NCI-H446 (cell line): ENCODE measurements at regions not wholly inside any gene's neighbourhood (a gene's known extent, or its start where the extent isn't known, plus 50 kb on each side); places are given as distances from the start of the nearest gene placed in this dataset.
"Not testable (repeated sequence)": the region's sequence is repeated elsewhere in the genome, so short reads cannot be mapped to it uniquely, and the experiment has no call there.

Experiments
- DNase-seq, 2 experiments: peaks; one replicate each; lab custom pipeline; 2025; lab: John Stamatoyannopoulos, UW

DNA sequence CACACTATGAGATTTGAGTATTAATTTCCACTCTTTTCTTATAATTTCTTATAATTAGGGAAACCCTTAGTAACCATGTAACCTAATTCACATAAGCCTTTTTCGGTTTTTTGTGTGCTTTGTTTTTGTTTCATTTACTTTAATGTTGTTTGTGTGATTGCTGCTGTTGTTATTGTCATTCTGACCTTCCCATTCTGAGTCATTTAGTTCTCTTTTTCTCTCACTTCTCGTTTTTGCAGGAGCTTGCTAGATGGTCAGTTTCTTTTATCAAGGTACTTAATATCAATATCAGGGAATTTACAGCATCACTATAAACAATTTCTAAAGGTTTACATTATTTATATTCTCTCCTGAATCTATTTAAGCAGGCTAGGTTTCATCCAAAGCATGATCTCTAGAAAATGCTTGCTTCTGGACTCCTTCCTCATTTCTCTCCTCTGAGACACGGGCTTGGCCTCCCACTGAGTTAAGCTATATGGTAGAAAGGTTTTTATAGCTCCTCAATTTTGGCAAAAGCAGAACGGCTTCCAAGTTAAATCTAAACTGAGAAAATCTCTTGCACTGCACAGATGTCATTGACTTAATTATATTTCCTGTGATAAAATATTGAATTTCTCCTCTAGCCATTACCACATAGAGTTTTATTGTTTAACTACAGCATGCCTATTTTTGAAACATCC is 534.2 kb downstream of the NSUN3 start:
- DNase-seq, result no peak

DNA sequence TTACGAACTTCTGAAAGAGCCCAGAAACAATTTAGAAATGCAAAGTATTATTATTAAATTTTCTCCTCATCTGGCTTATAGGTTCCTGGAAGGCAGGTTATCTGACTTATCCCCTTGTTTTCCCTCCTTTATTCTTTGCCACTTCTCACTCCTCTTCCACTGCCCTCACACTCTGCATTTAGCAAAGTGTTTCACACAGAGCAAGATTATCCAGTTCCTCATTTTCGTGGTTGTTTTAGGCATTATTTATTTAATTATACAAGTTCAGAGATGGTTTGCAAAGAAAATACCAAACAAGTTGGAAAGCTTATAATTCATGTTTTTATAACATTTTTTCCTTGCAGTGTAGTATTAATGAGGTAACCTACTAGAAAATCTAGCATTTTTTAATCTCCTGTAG is 544.9 kb downstream of the NSUN3 start:
- no peak for DNase-seq

DNA sequence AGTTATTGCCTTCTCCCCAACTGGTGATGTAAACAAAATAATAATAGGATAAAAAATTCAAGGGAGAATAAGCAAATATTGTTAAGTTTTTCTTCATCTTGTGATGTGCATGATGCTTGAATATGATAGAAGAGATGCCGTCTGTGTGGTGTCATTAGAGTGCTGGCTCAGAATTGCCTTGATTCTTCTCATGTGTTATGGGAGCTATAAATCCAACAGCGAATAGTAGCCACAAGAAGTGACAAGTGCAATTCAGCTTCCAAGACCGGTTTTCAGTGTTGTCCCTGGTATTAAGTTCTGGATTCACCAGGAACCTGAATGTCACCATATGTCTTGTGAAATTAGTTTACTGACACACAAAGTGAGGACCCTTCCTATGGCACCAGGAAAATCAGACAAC is 547.0 kb downstream of the NSUN3 start:
- DNase-seq, result no peak

DNA sequence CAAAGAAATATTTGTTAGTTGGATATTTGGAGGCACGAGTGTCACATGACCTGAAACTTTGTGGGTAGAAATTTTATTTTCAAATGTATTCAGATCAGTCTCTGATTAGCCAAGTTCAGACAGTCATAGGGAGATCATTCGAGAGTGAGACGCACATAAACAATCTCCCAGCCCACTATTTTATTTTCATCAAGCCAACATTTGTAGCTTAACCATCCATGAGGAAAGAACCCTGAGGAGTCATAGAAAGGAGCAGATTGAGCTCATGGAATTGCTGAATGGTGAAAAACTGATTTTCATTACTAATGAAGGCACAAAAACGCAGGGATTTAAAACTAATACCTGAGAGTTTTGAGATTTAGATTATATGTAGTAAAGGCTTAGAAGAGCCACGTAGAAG is 548.7 kb downstream of the NSUN3 start:
- DNase-seq, result no peak

DNA sequence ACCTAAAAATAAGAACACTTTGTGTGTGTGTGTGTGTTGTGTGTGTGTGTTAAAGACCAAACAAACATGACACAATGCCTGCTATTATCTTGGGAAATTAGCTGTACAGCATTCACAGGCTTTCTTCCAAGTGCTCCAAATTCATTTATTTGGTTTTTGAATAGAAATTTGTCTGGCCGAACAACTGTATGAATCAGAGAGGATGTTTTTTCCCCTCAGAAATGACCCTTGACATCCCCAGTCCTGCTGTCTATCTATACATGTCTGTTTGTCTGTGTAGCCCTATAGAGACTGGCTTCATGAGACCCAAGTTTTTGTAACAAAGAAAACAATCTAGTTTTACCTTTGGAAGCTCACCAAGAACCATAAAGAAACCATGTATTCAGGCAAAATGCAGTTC is 549.8 kb downstream of the NSUN3 start:
- DNase-seq, result no peak

DNA sequence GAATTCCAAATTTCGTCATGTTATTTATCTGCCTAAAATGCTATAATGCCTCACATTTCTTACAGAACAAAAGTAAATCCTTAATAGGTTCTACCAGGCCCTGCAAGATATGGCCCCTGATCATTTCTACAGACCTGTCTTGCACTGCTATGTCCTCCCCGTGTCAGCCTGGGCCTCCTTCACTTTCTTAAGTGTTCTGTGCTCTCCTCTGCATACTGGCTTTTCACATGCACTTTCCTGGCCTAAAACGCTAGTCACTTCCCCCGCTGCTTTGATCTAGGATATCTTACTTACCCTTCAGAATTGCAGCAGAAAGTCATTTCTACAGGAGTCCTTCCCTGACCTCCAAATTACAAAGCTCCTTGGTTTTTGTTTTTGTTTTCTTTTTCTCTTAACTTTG is 551.3 kb downstream of the NSUN3 start:
- no peak for DNase-seq

DNA sequence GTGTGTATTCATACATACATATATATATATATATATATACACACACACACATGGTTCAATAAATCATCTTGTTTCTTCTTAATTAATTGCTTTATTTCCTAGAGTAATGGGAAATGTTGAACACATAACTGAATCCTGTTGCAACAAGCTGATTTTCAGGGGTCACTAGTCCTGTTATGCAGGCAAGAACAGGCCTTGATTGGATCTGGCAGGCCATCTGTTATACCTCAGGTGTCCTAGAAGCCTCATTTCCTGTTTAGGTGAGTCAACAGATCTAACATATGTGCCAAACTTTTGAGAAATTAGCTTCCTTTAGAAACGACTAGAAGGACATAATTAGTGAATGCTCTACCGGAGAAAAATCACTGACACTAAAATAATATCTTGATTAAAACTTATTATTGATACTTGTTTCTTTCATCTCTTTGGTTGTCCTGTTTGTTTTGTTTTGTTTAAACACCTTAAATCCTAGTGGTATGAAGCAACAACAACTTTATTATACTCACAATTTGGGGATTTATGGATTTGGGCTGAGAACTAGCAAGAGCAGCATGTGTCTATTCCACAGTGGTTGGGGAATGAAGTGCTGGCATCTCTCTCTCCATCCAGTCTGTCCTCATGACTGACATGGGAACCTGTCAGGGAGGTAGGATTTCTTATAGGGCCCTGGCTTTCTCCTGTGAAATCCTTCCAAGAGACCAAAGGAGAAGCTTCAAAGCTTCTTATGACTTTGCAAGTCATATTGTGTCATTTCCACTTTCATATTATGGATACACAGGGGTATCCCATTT is 552.6 kb downstream of the NSUN3 start:
- DNase-seq, result no peak

DNA sequence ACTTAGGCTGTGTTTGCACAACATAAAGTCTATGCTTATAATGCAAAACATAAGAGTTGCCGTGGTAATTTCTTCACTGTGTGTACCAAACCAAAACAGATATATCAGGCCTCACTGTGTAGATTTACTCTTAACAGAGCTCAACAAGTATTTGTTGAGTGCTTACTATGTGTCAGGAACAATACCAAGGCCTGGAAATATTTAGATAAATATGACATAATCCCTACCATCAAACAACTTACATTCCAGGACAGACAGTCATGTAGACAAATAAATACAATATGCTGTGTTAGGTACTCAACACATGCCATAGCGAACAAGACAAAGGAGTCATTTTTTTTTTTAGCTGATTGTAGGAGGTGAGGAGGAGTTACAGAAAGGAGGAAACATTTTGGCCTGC is 554.0 kb downstream of the NSUN3 start:
- no peak for DNase-seq

DNA sequence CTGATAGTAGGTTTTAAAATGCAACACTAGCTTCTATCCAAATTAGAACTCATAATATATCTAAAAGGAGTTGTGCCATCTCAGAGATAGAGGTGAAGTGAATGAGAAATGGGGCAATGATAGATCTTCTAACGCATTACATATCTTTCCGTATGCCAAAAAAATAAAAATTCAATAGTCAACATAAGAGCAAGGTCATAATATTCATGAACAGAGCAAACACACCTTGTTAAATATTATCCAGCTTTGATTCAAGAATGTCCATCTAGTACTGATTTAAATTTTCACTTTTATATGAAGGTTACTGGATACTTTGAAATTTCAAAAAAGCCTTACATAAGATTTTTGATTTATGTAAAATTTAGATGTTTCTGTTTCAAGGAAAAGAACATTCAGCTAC is 554.5 kb downstream of the NSUN3 start:
- no peak for DNase-seq

DNA sequence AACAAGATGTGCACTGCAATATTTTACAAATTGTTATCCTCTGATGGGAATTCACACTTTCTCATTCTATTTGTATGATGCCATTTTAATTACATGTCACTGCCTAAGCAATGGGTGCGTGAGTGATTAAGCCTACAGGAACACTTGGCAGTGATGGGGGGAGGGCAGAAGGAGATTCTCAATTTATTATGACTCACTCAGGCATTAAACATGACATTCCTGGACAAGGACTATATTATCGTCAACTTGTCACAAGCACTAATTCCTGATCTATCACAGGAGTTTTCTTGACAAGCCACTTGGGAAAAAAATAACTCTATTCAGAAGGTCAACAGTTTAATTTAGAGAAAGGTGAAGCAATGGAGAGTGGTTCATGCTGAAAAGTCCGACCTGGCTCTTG is 556.8 kb downstream of the NSUN3 start:
- no peak for DNase-seq

DNA sequence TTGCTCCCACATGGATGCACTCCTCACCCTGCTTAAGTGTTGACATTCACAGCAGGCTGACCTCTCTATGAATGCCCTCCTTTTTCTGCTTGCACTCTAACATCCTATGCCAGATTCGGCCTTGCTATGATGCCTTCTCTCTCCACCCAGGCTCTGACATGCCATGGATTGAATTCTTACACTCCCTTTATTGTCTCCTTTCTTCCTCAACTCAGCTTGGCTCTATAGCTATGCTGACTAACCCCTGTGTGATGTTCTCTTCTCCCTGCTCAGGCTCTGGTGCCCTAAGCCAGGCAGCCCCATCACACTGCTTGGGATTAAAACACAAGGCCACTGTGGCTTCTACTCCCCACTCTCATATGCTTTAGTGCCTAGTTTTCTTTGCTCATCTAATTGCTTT is 563.7 kb downstream of the NSUN3 start:
- no peak for DNase-seq

DNA sequence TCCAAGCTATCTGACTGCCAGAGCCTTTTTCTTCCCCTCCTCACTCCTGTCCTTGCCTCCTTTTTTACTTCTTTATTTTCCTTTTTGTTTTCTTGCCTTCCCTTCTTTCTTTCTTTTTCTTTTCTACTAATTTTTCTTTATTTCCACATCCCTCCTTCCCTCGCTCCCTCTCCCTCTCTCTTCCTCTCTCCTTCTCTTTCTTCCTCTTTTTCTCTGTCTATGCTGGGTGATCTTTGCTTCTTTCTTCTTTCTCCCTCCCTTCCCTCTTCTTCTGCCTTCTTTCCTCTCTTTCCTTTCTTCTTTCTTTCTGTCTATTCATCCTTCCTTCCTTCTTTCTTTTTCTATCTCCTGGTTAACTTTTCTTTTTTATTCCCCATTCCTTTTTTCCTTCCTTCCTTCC is 564.8 kb downstream of the NSUN3 start:
- no peak for DNase-seq

DNA sequence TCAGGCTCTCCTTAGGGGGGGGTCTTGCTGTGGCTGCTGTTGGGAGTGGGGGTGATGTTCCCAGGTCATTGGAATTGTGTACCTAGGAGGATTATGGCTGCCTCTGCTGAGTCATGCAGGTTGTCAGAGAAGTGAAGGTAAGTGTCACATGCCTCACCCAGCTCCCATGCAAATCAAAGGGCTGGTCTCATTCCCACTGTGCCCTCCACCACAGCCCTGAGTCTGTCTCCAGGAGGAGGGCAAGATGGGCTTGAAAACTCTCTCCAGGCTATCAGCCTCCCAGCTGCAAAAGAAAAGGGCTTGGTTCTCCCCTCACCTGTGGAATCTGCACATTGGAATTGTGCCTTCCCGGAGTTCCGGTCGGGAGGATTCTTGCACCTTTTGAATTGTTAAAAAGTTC is 580.5 kb downstream of the NSUN3 start:
- no peak for DNase-seq

DNA sequence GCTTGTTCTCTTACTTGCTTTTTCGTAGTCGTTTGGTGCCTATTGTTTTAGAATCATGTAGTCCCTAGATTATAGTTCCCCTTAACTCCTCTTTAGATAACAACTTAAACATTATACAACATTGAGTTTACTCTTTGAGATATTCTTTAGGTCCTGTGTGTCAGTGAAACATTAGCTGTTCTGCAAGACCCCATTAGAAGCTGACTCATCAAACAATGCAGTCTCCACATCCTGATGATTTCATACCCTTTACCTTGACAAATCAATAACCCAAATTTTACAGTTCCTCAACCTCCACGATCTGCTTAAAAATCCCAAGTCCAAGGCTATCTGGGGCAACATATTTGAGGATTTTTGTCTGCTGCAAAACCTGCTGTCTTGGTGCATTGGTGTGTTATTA is 582.9 kb downstream of the NSUN3 start:
- no peak for DNase-seq

DNA sequence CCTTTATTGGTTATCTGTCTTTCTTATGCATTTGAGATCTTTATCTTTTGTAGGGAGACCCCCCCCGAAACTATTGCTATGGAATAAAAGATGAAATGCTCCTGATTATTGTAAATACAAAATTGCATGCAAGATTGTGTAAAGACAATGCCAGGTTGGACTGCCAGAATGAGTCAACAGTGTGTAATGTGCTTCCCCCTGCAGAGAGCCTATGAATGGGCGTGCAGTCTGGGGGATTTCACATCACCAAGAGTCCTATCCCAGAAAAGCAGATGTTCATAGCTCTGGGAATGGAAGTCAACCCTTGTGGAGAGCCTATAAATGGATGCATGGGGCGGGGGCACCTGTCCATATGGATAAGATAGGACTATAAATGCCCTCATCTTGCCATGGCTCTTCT is 584.3 kb downstream of the NSUN3 start:
- peak; percentile 9 to 28 for DNase-seq

DNA sequence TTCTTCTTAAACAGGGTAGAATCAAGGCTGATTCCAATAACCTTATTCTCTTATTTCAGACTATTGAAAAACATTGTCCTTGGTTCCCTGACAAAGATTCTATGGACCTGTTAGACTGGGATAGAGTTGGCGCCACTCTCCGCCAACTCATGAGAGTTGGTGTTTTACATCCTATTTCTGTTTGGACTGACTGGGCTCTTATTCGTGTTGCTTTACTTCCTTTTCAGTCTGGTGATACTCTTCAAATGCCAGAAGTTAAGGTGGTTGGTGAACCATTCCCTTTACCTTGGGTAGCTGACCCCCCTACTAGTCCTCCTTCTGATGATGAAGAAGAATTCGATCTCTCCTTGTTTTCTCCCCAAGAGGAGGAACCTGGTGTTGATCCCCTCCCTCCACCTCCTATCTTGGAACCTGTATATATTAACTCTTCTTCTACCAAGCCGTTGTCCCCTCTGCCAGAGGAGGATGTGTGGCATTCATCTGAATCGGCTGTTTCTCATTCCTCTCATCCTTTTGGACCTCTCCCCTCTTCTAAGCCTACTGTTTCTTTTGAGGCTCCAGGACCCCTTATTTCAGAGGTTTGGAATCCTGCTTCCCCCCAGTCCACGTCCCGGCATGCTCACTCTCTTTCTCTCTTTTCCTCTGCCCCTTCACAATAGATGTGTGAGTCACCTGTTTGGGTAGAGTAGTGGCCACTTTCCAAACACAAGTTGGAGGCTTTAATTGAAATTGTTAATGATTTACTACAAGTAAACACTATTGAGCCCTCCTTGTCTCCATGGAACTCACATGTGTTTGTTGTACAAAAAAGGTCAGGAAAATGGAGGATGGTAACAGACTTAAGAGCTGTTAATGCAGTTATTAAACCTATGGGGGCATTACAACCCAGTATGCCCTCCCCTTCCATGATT is 585.7 kb downstream of the NSUN3 start:
- not testable (repeated sequence) for DNase-seq

DNA sequence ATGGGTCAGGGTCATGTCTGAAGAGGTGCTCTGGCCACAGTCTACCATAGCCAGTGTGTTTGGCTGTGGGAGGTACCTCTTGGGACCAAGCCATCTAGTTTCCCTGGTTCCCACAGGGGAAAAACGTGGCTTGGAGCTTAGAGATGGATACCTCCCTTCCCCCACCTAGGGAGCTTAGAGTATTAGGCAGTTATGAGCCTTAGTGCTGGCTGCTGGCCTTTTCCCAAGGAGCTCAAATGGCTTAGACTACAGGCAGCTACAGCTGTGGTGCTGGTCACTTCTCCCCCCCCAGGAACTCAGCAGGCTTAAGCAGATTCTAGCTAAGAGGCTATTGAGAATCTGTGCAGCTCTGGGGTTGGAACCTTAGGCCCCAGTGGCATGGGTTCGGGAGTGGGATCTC is 591.2 kb downstream of the NSUN3 start:
- no peak for DNase-seq

DNA sequence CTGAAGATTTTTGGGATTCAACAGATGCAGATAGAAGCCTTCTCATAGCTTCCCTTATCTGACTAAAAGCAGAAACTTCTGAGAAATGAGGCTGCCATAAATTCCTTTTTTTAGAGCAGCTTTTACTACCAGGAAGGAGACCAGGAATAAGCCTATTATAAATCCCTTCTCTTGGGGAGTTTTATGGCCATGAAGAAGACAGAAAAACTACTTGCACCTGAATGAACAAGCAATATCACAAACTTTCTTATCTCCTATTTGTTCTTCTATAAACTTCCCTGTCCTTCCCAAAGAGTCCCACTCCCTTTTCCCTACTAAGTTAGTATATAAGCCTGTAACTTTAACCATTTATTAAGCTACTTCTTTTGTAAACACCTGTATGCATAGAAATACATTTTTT is 603.1 kb downstream of the NSUN3 start:
- no peak for DNase-seq

DNA sequence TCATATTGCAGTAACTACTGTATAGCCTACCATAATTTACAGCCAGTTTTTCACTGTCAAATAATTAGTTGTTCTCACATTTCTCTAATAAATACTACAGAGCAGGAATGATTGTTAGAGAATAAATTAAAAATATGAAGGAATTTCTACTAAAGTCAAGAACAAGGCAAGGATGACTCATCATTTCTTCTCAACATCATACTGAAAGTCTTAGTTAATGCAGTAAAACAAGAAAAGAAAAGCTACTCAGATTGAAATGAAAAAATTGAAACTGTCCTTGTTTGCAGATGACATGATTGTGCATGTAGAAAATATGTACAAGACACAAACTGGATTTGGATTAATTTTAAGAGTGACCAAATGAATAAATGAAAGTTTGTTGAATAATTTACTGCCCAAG is 608.2 kb downstream of the NSUN3 start:
- DNase-seq, result no peak

DNA sequence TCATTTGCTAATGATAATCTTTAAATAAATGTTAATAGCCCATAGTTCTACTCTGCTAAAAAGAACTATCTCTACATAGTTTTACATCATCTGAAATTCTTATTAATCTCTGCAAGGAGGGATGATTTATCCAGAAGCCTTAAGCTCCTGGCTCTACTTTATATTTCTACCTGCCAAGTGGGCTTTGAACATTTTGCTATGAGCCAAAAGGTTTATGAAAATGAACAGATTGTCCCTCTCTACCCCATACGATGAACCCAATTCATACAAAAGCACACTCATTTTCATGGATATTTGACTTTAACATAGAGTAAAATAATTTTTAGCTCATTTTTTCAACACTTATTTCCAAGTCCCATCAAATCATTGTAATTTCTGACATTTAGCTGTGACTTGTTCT is 611.0 kb downstream of the NSUN3 start:
- peak in 1 of 2 experiments; percentile 33 for DNase-seq

DNA sequence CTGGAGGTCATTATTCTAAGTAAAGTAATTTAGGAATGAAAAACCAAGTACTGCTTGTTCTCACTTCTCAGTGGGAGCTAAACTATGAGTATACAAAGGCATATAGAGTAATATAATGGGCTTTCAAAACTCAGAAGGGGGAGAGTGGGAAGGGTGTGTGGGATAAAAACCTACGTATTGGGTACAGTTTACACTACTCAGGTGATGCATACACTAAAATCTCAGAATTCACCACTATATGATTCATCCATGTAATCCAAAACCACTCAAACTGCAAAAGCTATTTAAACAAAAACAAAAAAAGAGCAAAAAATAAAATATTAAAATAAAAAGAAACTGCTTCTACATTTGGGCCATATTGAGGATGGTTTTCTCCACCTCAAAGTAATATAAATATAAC is 623.3 kb downstream of the NSUN3 start:
- DNase-seq, result no peak

DNA sequence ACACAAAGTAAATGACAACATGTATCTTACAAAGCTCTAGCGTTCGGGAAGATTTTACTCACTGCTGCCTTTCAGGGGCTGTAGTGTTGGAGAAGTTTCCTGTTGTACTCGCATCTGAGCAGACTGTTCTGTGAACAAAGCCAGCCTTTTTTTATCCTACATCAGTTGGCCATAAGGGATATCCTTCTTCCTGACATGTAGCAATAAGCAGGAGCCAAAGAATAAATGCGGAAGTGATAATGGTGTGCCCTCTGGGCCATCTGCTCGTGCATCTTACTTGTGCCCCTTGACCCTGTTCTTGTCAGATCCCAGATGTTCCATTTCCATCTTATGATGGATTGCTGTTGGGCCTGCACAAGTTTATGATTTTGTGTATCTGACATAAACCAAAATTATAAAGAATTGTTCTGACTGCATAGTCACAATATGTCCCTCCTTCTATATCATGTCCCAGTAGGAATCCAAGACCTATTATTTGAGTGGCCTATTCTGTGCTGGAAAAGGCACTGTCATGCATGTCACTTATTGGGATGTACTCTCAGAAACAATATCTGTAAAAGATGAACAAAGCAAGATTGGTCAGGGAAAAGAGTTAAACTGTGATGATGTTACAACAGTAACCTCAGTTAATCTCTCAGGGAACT is 631.3 kb downstream of the NSUN3 start:
- DNase-seq, result peak in 1 of 2 experiments; percentile 6
